GM06990 (cell line): ENCODE measurements at regions not wholly inside any gene's neighbourhood (a gene's known extent, or its start where the extent isn't known, plus 50 kb on each side); places are given as distances from the start of the nearest gene placed in this dataset.

Experiments used
- DNase-seq: peaks from one replicate; pipeline ENCODE4 v3.0.0-alpha.2; 2011; ENCODE audit not compliant: insufficient read length; ENCODE audit errors: extremely low read depth
- H3K27me3 ChIP-seq: replicated peaks from 2 replicates; pipeline ENCODE4 v1.6.0; 2011; ENCODE audit warnings: low read length; ENCODE audit not compliant: control insufficient read depth, insufficient read depth
- H3K36me3 ChIP-seq: 2 replicates; pipeline ENCODE4 v1.5.1; 2011; ENCODE audit warnings: low read length; ENCODE audit not compliant: control insufficient read depth, insufficient read depth
- H3K4me3 ChIP-seq: replicated peaks from 2 replicates; pipeline ENCODE4 v1.5.1; 2011; ENCODE audit warnings: low read depth, mild to moderate bottlenecking, control low read depth, low read length
- CTCF ChIP-seq: IDR thresholded peaks from 2 replicates; pipeline ENCODE4 v1.5.1; 2011; ENCODE audit warnings: low read length, control low read depth, mild to moderate bottlenecking, inconsistent platforms; ENCODE audit not compliant: insufficient read depth, poor library complexity, severe bottlenecking

DNA sequence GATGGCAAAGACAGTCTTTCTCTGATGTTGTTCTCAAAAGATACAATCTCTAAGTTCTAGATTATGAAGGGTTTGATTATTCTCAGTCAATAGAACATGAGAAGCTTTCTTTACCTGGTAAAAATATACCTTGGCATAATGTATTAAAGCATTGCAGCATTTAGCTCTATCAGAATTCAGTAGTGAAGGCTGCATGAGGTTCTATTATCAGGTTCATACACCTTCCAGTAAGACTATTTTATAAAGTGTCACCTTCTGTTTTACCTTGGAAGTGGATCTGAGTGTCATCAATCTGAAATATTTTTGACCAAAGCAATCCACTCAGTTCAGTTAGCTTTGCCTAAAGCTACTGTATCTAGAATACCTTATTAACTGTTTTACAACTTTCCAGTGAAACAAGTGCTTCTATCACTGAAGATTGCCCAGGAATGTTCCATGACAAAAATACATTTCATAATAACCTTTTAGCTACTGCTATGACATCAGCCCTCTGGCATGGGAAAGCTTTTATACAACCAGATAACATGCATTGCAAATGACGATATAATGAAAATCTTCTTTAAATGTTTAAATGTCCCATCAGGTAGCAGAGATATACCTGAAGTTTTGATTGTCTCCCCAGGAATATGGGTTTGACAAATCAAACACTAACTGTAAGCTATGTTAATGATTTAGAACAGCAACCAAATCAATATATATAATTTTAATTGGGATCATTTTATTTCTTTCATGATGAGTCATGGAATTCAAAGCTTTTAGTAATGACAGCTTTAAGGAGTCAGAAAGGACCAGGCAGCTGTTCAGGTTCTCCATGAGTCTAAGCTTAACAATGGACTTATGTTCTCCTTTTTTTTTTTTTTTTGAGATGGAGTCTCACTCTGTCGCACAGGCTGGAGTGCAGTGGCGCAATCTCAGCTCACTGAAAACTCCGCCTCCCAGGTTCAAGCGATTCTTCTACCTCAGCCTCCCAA, 72.2 kb downstream of the UFM1 start:
- H3K4me3 ChIP-seq, result no peak overlapping the region
- H3K27me3 ChIP-seq, result no peaks in the 10 kb centered on the region
- no peak for TF ChIP-seq CTCF
- H3K36me3 ChIP-seq, result no peaks in the 10 kb centered on the region
- DNase-seq, result no peak

GRCh38 chr13:38429916-38430315, 80.3 kb downstream of the UFM1 start:
- Histone ChIP-seq H3K27me3 (no peaks in the 10 kb centered on the region), H3K4me3 (no peak overlapping the region), H3K36me3 (no peaks in the 10 kb centered on the region)
- no peak for TF ChIP-seq CTCF
- no peak for DNase-seq

DNA sequence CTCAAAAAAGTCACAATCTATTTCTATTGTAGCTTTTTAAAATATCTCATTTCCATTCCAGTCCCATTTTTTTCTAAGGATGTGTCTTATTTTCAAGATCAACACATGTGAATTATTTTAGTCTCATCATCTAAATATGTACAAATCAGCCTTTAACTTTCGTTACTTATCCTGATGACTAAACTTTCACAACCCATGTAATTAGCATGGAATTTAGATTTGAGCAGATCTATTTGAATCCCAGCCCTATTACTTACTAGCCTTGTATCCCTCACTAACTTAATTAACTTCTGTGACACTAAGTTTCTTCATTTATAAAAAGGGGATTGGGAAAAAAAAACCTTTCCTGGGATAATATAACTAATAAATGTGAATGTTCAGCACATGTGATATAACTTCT, 81.1 kb downstream of the UFM1 start:
- no peaks in the 10 kb centered on the region for H3K27me3 ChIP-seq
- TF ChIP-seq CTCF, result no peak

DNA sequence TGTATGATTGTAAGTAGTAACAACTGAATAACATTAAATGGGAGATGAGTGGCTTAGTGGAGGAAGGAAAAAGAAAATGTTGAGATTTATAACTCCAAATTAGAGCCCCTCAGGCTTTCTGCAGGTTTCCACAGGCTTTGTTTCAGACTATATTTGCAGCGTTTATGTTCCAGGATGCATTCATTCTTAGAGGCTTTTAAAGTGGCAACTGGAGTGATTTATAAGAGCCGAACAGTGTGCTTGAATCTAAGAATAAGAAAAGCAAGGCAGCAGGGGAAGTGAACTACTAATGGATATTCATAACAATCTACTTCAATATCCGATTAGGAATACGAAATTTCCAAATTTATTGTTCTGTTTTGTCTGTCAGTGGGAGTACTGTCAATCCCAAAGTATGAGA, 91.0 kb downstream of the UFM1 start:
- no peaks in the 10 kb centered on the region for H3K27me3 ChIP-seq
- TF ChIP-seq CTCF, result no peak
- no peak overlapping the region for H3K4me3 ChIP-seq
- no peak for DNase-seq
- H3K36me3 ChIP-seq, result no peaks in the 10 kb centered on the region

More for the DNA sequence above, 81.1 kb downstream of the UFM1 start:
- Histone ChIP-seq H3K36me3 (no peaks in the 10 kb centered on the region), H3K4me3 (no peak overlapping the region)
- no peak for DNase-seq

DNA sequence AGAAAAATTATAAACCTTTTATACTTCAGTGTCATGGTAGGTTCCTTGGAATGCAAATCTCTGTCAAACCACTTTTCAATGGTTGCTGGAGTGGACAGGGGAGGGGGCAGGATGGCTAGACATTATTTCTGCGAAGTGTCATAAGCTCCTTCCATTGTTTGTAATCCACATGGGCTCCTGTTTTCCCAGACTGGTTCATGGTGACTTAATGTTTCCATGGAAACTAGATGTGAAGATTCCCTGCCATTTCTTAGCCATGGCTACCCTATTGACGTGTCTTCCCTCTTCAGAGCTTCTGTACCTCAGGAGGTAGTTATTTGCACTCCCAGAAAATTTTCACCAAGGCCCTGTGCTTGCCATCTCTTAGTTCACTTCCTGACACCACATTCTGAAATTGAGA, 95.3 kb downstream of the UFM1 start:
- DNase-seq, result no peak

More for the DNA sequence above, 95.3 kb downstream of the UFM1 start:
- H3K36me3 ChIP-seq, result no peaks in the 10 kb centered on the region
- H3K27me3 ChIP-seq, result no peaks in the 10 kb centered on the region
- TF ChIP-seq CTCF, result no peak
- no peak overlapping the region for H3K4me3 ChIP-seq
